Muscle layer of duodenum (tissue), 2 donors: ENCODE measurements at regions not wholly inside any gene's neighbourhood (a gene's known extent, or its start where the extent isn't known, plus 50 kb on each side); places are given as distances from the start of the nearest gene placed in this dataset.

ENCODE experiments used
- H3K27ac ChIP-seq: one replicate; pipeline ENCODE4 v1.7.0; 2013; ENCODE audit warnings: mild to moderate bottlenecking, low read length
- H3K27me3 ChIP-seq: one replicate; pipeline ENCODE4 v1.7.0; 2013; ENCODE audit warnings: low read depth, mild to moderate bottlenecking, control low read depth, low read length
- H3K36me3 ChIP-seq, 2 donors: one replicate each; pipeline ENCODE4 v1.7.0; 2013; ENCODE audit warnings: low read length in 2 of 2, control low read depth in 1 of 2, mild to moderate bottlenecking in 1 of 2; ENCODE audit not compliant: insufficient read depth in 2 of 2, control insufficient read depth in 1 of 2
- H3K4me1 ChIP-seq, 2 donors: one replicate each; pipeline ENCODE4 v1.7.0; 2013; ENCODE audit warnings: low read length in 2 of 2, mild to moderate bottlenecking in 2 of 2, control low read depth in 1 of 2, moderate library complexity in 1 of 2; ENCODE audit not compliant: insufficient read depth in 2 of 2, control insufficient read depth in 1 of 2
- H3K4me3 ChIP-seq, 2 donors: one replicate each; pipeline ENCODE4 v1.7.0; 2013; ENCODE audit warnings: low read length in 2 of 2, low read depth in 1 of 2, mild to moderate bottlenecking in 1 of 2
- H3K9me3 ChIP-seq, 2 donors: one replicate each; pipeline ENCODE4 v1.7.0; 2013; ENCODE audit warnings: low read length in 2 of 2, control low read depth in 1 of 2, mild to moderate bottlenecking in 1 of 2; ENCODE audit not compliant: control insufficient read depth in 1 of 2
- donor health status: healthy.

- Histone ChIP-seq H3K4me1 (no peaks in the 10 kb centered on the region), H3K27ac (no peak overlapping the region), H3K4me3 (no peak overlapping the region), H3K36me3 (no peaks in the 10 kb centered on the region), H3K9me3 (no peaks in the 10 kb centered on the region), H3K27me3 (peaks cover 4% of the 10 kb centered on the region)
Observed at GRCh38 chr11:116610190-116610589, 162.6 kb downstream of the BUD13 start.

DNA sequence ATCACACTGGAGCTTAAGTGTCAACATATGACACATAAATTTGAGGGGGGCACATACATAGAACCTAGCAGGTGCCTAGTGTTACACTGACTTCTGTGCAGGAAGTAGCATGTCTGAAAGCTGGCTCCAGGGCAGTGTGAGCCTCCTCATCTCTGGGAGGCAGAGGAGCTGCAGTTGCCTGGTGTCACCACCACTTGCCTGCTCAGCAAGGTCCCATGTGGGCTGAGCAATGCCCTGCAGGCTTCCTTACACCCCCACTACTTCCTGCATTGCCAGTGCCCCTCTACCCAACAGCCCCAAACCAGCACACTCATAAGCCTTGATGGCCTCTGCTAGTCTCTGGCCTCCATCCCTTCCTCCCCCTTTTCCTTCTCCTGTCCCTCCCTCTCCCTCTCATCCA, 165.8 kb downstream of the BUD13 start:
- no peak overlapping the region for H3K27ac ChIP-seq
- no peak overlapping the region for H3K4me3 ChIP-seq
- no peaks in the 10 kb centered on the region for H3K4me1 ChIP-seq
- no peaks in the 10 kb centered on the region for H3K36me3 ChIP-seq
- H3K9me3 ChIP-seq, result no peaks in the 10 kb centered on the region
- H3K27me3 ChIP-seq, result no peaks in the 10 kb centered on the region

GRCh38 chr11:116605543-116606459, 167.0 kb downstream of the BUD13 start:
- no peaks in the 10 kb centered on the region for H3K27me3 ChIP-seq
- H3K4me1 ChIP-seq, result no peaks in the 10 kb centered on the region
- no peaks in the 10 kb centered on the region for H3K36me3 ChIP-seq
- no peak overlapping the region for H3K4me3 ChIP-seq
- H3K27ac ChIP-seq, result no peak overlapping the region
- H3K9me3 ChIP-seq, result no peaks in the 10 kb centered on the region

GRCh38 chr11:116603728-116604323, 169.0 kb downstream of the BUD13 start:
- Histone ChIP-seq H3K27ac (no peak overlapping the region), H3K27me3 (no peaks in the 10 kb centered on the region), H3K4me3 (no peak overlapping the region), H3K36me3 (no peaks in the 10 kb centered on the region), H3K4me1 (no peaks in the 10 kb centered on the region), H3K9me3 (no peaks in the 10 kb centered on the region)

- H3K4me3 ChIP-seq, result no peak overlapping the region
- no peak overlapping the region for H3K27ac ChIP-seq
- no peaks in the 10 kb centered on the region for H3K9me3 ChIP-seq
- no peaks in the 10 kb centered on the region for H3K36me3 ChIP-seq
- no peaks in the 10 kb centered on the region for H3K27me3 ChIP-seq
- H3K4me1 ChIP-seq, result no peaks in the 10 kb centered on the region
Observed at GRCh38 chr11:116602637-116602942, 170.2 kb downstream of the BUD13 start.

GRCh38 chr11:116601814-116602636, 170.8 kb downstream of the BUD13 start:
- Histone ChIP-seq H3K27ac (no peak overlapping the region), H3K4me1 (no peaks in the 10 kb centered on the region), H3K4me3 (no peak overlapping the region), H3K9me3 (no peaks in the 10 kb centered on the region), H3K27me3 (no peaks in the 10 kb centered on the region), H3K36me3 (no peaks in the 10 kb centered on the region)

- H3K36me3 ChIP-seq, result no peaks in the 10 kb centered on the region
- no peaks in the 10 kb centered on the region for H3K27me3 ChIP-seq
- no peaks in the 10 kb centered on the region for H3K4me1 ChIP-seq
Observed at GRCh38 chr11:116600930-116601329, 171.9 kb downstream of the BUD13 start.

DNA sequence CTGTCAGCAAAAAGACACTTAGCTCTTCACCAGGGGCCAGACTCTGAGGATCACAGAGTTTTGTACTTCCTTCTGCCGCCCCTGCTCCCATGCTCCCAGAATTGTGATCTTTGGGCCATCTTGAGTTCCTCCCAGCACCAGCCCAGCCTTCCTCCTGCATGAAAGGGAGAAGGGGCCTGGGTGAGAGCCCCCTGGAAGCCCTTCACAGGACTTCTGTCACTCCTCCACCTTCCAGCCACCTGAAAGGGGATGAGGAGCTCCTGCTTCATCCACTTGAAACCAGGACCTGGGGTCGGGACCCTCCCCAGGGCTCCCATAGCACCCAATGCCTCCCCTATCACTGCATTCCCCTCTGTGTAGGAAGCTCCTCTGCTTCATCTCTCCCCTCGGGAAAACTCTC, 174.2 kb downstream of the BUD13 start:
- Histone ChIP-seq H3K36me3 (no peaks in the 10 kb centered on the region), H3K4me1 (no peaks in the 10 kb centered on the region), H3K4me3 (no peak overlapping the region), H3K9me3 (no peaks in the 10 kb centered on the region), H3K27me3 (no peaks in the 10 kb centered on the region), H3K27ac (no peak overlapping the region)

More at GRCh38 chr11:116600930-116601329, 171.9 kb downstream of the BUD13 start:
- Histone ChIP-seq H3K4me3 (no peak overlapping the region), H3K27ac (no peak overlapping the region), H3K9me3 (no peaks in the 10 kb centered on the region)

DNA sequence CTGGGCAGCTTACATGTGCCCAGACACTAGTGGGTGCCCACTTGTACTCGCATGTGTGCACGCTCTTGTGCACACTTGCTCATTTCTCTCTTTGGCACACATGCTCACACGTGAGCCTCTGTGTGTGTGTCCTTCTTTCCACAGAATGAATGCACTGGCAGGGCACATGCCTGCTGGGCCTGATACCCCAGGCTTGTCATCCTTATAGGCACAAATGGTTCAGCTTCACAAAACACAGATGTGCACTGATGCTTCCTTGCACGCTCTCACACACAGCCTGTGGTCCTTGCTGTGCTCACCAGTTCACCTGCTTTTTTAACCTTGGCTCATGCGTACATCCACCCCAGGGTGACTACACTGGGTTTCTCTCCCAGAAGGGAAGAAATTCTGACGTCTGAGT, 174.8 kb downstream of the BUD13 start:
- no peaks in the 10 kb centered on the region for H3K36me3 ChIP-seq
- no peak overlapping the region for H3K4me3 ChIP-seq
- no peaks in the 10 kb centered on the region for H3K27me3 ChIP-seq
- H3K4me1 ChIP-seq, result no peaks in the 10 kb centered on the region
- no peaks in the 10 kb centered on the region for H3K9me3 ChIP-seq
- H3K27ac ChIP-seq, result no peak overlapping the region

GRCh38 chr11:116596346-116597260, 176.2 kb downstream of the BUD13 start:
- H3K4me1 ChIP-seq, result no peaks in the 10 kb centered on the region
- no peaks in the 10 kb centered on the region for H3K36me3 ChIP-seq
- H3K4me3 ChIP-seq, result no peak overlapping the region
- H3K9me3 ChIP-seq, result no peaks in the 10 kb centered on the region
- no peaks in the 10 kb centered on the region for H3K27me3 ChIP-seq
- H3K27ac ChIP-seq, result no peak overlapping the region
